ENCODE measurements at regions not wholly inside any gene's neighbourhood (a gene's known extent, or its start where the extent isn't known, plus 50 kb on each side); places are given as distances from the start of the nearest gene placed in this dataset.
A peak's percentile ranks its signal among the peaks of the same experiment; 100 is the strongest.
"Not testable (repeated sequence)": the region's sequence is repeated elsewhere in the genome, so short reads cannot be mapped to it uniquely, and the experiment has no call there.

DNA sequence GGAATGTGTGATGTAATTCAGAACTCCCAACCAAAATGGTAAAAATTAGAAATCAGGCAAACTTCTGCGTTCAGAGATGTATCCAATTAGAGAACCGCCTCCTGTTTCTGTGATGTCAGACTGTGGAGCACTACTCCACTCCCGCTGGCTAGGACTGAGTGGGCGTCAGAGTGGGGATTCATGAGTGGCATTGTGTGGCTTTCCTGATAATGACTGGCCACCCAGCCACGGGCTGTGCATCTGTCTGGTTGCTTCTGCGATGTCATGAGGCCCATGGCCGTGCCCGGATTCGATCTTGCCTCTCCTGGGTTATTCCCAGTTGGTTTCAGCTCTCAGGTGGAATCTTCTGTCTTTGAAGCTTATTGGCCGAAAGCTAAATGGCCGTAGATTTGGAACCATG, 87.1 kb upstream of the KCNA1 start:
- no peak for DNase-seq (ENCODE audit: low read depth)

- DNase-seq (ENCODE audit: low read depth), result no peak
These were observed 85.3 kb upstream of the KCNA1 start for GRCh38 chr12:4824380-4824779.

DNA sequence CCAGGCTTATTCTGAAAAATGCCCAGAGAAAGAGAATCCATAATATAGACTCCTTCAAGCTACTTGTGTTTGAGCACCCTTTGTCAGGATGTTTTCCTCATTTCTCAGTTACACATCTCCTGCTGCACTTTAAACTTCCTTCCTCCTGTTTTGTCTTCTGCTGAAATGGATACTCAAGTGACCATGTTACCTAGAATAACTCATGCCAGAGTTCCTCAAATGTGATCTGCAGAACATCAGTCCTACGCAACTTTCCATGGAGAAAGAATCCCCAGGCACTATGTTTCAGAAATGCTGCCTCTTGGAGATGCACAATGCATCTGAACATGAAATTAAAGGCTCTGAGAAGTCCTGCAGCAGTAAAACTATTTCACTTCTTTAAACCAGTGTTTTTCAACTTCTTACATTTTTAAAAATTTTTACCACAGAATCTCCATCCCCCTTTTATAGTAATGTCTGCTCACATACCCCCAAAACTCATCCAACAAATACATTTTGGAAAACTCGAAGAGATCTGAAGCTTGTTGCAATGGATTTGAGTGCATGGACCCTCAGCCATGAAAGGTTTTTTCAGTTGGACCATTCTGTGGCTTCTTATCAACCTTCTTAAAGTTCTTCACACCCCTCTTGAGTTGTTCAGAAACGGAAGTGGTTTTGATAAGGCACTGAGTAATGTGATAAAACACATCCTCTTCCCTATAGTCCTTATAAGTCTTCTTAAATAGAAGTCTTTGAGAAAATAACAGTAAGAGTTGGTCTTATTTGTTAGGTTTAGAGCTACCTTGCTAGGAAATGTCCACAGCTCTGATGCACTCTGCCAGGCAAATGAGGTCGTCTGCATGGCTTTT, 84.5 kb upstream of the KCNA1 start:
- no peak for DNase-seq (ENCODE audit: low read depth)

DNA sequence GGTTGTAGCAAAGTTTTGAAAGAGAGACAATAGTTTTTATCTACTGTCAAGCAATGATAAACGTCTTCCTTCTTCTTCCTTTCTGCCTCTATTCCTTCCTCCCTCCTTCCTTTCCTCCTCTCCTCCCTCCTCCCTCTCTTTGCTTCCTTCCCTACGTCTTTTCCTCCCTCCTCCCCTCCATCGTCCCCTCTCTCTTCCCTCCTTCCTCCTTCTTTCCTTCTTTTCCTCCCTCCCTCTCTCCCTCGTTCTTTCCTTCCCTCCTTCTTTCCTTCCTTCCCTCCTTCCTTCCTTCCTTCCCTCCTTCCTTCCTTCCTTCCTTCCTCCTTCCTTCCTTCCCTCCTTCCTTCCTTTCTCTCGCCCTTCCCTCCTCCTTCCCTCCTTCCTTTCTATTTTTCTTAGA, 82.8 kb upstream of the KCNA1 start:
- DNase-seq (ENCODE audit: low read depth), result no peak

DNA sequence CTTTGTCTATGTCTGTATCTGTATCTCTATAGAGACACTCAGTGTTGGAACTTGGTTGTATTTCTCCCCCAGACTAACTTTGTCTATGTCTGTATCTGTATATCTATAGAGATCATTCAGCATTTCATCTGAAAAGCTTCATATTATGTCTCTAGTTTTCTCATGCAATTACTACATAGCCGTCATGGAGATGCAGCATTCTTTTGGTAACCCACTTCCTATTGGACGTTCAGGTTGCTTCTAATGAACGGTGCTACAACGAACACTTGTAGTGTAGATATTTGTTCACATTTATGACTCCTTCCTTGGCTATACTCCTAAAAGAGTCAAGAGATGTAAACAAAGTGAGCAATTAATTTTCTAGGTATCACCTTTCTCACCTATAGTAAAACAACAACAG, 81.5 kb upstream of the KCNA1 start:
- DNase-seq (ENCODE audit: low read depth), result no peak

DNA sequence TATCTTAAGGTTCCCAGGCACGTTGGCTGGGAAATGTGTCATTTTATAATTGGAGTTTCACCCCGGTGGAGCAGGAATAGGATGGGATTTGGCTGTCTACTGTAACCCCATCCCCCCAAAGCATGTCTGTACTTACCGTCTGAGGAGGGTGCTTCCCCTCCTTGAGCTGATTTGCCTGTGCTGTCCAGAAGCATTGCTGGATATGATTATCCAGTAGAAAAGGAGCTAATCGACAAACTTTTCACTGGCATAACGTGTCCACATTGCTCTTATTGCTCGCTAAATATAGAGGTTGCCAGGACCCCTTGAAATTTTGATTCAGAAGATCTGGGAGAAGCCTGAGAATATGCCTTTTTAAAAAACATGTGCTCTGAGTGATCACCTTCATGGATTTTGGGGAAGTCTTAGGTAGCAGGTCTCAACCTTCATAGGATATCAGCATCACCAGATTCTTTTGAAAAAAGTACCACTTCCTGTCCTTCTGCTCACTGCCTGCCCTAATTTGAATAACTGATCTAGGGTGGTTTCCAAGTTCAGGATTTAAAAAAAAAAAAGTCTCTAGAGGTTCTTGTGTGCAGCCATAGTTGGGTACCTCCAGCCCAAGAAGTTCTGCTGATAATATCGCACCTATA, 80.4 kb upstream of the KCNA1 start:
- no peak for DNase-seq (ENCODE audit: low read depth)

DNA sequence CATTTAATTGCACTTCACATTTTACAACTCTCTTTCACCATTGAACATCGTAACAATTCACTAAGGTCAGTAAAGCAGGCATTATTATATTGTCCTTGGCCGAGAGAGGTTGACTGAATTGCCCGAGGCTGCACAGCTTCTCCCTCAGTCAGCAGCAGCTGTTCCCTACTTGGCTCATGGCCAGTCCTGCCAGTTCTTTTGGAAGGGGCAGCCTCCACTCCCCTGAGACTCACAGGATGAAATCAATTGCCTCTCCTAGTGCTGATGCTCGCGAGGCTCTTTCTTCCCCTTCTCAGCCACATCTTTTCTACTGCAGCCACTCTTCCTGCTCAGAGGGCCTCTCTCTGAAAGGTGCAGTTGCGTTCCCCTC, 79.9 kb upstream of the KCNA1 start:
- no peak for DNase-seq (ENCODE audit: low read depth)

GRCh38 chr12:4830556-4831210, 79.0 kb upstream of the KCNA1 start:
- DNase-seq (ENCODE audit: low read depth), result no peak

DNA sequence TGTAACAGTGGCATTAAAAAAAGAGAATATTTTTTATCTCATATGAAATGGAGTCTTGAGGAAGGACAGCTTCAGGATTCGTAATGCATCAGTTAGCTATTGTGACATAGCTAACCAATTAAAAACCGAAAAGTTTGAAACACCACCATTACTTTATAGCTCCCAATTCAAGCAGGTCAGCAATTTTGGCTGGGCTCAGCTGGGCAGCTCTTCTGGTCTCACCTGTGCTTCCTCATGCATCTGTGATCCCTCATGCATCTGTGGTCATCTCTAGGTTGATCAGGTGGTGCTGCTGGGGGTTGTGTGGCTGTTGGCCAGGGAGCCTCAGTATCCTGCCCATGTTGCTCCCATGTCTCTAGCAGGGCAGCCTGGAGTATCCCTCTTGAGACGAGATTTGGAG, 76.7 kb upstream of the KCNA1 start:
- DNase-seq (ENCODE audit: low read depth), result no peak

GRCh38 chr12:4833524-4833923, 76.2 kb upstream of the KCNA1 start:
- DNase-seq (ENCODE audit: low read depth), result no peak

GRCh38 chr12:4842401-4842800, 67.3 kb upstream of the KCNA1 start:
- DNase-seq (ENCODE audit: low read depth), result not testable (repeated sequence)

- no peak for DNase-seq (ENCODE audit: low read depth)
These were observed 65.8 kb upstream of the KCNA1 start for GRCh38 chr12:4843907-4844306.

DNA sequence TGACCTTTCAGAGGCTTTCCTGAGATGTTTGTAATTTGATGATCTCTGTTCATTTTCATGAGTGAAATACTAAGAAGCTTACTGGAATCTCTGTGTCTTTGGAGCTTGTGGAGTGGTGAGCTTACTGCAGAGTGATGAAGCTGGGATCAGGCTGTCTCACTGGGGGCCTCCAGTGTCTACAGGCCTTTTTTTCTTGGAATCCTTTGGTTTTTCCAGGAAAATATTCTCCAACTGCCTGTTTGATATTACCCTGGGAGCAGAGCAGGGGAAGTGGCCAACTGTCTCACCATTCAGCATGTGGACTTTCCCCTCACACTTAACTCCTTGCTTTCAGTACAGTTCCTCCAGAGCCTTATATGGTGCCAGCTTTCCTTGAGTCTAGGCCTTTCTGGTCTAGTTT, 62.0 kb upstream of the KCNA1 start:
- DNase-seq (ENCODE audit: low read depth), result no peak

GRCh38 chr12:4849115-4849541, 60.6 kb upstream of the KCNA1 start:
- DNase-seq (ENCODE audit: low read depth), result no peak

GRCh38 chr12:4849795-4850345, 59.8 kb upstream of the KCNA1 start:
- DNase-seq (ENCODE audit: low read depth), result no peak

DNA sequence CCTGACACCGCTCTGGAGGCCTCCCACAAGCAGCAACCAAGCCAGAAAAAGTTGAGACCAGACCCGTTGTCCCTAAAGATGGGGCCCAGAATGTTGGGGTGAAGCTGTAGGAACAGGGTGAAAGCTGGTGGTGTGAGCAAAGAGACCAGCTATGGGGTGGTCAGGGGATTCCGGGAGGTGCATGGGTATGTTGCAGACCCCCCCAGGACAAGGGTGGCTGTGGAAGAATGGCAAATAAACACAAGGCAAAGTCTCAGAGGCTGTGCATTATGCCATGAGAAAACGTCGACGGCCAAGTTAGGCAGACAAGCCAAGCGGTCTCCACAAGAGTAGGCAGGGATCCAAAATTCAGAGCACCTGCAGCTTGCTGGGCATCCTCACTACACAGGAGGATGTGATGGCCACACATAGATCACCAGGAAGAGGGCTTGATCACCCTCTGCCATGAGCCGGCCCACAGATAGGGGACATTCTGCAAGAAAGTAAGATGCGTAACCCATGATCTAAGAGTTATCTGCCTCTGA, 58.8 kb upstream of the KCNA1 start:
- DNase-seq (ENCODE audit: low read depth), result no peak

GRCh38 chr12:4852308-4852707, 57.4 kb upstream of the KCNA1 start:
- no peak for DNase-seq (ENCODE audit: low read depth)

DNA sequence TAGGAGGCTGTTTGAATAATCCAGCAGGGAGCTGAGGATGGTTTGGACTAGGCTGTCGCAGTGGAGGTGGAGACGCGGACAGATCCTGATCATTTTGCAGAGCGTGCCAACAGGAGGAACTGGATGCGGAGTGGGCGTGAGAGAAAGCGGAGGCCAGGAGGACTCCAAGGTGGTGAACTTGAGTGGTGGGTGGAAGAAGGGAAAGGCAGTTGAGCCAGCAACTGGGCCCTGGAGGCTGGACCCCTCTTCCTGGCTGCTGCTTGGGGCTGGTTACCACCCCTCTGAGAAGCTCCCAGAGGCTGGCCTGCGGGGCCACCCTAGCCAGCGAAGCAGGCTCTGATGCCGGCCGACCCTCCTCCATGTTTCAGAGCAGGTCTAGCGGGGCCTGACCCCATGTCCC, 56.8 kb upstream of the KCNA1 start:
- no peak for DNase-seq (ENCODE audit: low read depth)

DNA sequence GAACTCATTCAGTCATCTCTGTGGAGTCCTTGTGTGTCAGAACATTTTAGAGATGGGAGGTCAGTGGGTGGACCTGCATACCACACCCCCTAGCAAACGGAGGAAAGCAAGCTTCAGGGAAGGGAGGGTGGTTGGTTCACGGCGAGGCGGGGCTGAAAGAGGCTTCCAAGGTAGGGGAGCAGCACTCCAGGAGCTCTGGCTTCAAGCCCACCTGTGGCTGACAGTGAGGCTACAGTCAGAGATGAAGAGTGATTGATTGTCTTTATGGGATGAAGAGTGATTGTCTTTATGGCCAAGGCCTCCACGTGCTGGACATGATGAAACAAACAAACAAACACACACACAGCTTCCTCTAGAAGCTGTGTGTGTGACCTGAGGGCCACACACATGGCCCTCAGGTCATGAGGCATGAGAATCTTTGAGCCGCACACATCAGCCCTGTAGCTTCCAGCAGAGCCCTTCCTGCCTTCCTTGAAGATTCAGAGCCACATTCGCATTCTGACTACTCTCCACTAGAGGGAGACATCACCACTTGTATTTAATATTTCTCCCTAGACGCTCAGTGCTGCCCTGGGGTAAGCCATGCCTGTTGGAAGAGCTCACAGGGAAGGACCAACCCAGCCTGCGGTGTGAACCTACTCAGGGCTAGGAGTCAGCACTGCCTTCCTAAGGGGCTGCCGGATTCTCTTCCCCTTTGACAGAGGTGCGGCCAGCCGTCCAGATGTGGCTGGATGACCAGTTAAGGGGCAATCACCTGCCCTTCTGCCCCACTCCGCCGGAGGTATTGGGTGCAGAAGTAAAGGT, 54.4 kb upstream of the KCNA1 start:
- no peak for DNase-seq (ENCODE audit: low read depth)

DNA sequence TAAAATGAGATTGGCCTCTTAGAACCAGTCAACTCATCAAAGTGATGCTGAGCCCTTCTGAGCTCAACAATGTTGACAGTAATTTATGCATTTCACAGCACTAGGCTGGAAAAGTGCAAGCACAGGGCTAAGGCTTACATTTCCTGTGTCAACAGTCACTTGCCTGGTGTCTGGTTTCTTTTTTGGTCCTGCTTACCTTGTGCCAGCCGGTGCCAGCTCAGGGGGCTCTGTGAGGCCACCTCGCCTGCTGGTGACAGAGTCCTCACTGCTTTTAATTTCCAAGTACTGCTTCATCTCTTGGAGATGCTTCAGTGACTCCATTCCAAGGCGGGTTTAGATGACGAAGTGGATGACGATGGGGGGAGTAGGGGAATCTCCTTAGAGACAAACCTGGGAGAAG, 53.1 kb upstream of the KCNA1 start:
- no peak for DNase-seq (ENCODE audit: low read depth)

- DNase-seq (ENCODE audit: low read depth), result peak; percentile 63
These were observed 52.0 kb upstream of the KCNA1 start for GRCh38 chr12:4857472-4858291.
